ENCODE measurements at regions not wholly inside any gene's neighbourhood (a gene's known extent, or its start where the extent isn't known, plus 50 kb on each side); places are given as distances from the start of the nearest gene placed in this dataset.

DNA sequence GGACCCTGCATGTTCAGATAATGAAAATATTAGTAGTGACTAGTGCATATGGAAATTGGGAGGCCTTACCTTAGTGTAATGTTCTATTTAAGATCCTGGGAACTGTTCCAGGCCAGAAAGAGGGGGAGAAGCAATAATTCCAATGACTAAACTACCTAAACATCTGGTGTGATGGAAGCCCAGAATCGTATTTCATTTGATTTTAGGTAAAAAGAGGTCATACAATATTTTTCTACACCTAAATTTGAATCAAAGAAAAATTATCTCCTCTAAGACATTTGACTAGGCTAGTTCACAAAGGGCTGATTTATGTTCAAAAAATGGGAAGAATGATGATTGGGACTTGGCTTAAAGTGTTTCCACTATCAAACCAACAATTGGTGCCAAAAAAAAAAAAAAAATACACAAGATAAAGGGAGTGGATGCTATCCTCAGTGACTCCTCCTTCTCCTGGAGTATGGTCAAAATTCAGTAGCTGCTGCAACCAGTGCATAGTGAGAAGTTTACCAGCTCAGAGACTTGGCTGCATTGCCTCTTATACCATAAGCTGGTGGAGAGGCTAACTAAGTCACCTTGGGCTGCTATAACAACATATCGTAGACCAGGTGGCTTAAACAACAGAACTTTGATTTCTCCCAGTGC, 1038.3 kb upstream of the ACVR2A start:
- TF ChIP-seq ZNF585B (tag by site-specific recombination; IDR thresholded peaks at IDR 0.05), result no peak
- TF ChIP-seq, protein P1, sequence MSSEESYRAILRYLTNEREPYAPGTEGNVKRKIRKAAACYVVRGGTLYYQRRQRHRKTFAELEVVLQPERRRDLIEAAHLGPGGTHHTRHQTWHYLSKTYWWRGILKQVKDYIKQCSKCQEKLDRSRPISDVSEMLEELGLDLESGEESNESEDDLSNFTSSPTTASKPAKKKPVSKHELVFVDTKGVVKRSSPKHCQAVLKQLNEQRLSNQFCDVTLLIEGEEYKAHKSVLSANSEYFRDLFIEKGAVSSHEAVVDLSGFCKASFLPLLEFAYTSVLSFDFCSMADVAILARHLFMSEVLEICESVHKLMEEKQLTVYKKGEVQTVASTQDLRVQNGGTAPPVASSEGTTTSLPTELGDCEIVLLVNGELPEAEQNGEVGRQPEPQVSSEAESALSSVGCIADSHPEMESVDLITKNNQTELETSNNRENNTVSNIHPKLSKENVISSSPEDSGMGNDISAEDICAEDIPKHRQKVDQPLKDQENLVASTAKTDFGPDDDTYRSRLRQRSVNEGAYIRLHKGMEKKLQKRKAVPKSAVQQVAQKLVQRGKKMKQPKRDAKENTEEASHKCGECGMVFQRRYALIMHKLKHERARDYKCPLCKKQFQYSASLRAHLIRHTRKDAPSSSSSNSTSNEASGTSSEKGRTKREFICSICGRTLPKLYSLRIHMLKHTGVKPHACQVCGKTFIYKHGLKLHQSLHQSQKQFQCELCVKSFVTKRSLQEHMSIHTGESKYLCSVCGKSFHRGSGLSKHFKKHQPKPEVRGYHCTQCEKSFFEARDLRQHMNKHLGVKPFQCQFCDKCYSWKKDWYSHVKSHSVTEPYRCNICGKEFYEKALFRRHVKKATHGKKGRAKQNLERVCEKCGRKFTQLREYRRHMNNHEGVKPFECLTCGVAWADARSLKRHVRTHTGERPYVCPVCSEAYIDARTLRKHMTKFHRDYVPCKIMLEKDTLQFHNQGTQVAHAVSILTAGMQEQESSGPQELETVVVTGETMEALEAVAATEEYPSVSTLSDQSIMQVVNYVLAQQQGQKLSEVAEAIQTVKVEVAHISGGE (tag by site-specific recombination; conservative IDR thresholded peaks at IDR 0.05; ENCODE audit: low read depth), result no peak

Data from HEK293 (cell line).